ENCODE measurements at regions not wholly inside any gene's neighbourhood (a gene's known extent, or its start where the extent isn't known, plus 50 kb on each side); places are given as distances from the start of the nearest gene placed in this dataset.
"Not testable (repeated sequence)": the region's sequence is repeated elsewhere in the genome, so short reads cannot be mapped to it uniquely, and the experiment has no call there.

DNA sequence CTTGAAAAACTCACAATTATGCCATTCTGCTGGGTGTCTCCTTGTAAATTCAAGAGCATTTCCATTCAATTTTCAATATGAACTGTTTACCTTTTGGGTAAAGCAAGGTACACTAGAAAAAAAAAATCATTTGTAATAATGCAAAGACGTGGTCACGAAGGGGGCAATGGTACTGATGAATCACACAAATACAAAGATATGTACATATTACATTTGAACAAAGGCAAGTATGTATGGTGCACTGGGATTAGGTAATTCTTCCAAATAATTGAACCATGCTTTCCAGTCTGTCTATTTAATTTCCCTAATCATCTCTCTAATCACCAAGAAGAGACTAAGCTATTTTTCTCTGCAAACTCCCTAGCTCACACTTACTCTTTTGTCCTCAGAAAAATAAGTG lies 63.4 kb upstream of the RNF38 start:
- DNase-seq (ENCODE audit: low read depth, low spot score), result no peak

GRCh38 chr9:36462245-36462644 lies 62.2 kb upstream of the RNF38 start:
- no peak overlapping the region for H3K27ac ChIP-seq
- no peak for DNase-seq (ENCODE audit: low read depth, low spot score)

More for the DNA sequence above, 63.4 kb upstream of the RNF38 start:
- H3K27ac ChIP-seq, result no peak overlapping the region

DNA sequence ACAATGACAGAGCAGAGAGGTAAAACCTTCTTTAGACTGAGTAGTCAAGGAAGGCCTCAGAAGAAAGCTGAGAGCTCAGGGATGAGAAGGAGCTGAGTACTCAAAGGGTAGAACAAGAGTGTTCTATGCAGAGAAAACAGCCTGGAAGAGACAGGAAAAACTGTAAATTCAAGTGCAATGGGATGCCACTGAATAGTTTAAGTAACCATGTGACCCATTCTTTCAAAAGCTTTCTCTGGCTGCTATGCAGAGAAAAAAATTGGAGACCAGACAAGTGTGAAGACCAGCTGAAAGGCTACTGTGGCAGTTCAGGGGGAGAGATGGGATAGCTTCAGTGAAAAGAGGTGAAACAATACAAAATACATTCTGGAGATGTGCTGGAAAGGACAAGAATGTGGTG lies 61.3 kb upstream of the RNF38 start:
- no peak overlapping the region for H3K27ac ChIP-seq
- DNase-seq (ENCODE audit: low read depth, low spot score), result no peak

DNA sequence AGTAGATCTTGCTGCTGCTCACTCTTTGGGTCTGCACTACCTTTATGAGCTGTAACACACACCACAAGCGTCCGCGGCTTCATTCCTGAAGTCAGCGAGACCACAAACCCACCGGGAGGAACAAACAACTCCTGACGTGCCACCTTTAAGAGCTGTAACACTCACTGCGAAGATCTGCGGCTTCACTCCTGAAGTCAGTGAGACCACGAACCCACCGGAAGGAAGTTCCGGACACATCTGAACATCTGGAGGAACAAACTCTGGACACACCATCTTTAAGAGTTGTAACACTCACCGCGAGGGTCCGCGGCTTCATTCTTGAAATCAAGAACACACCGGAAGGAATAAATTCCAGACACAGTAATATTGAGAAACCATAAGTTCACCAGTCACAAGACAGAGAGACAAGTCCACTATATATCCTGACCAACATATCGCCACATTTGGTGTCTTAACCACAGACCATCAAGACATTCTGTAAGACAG lies 58.4 kb upstream of the RNF38 start:
- not testable (repeated sequence) for DNase-seq (ENCODE audit: low read depth, low spot score); H3K27ac ChIP-seq

- no peak overlapping the region for H3K27ac ChIP-seq
- DNase-seq (ENCODE audit: low read depth, low spot score), result no peak
Measured at GRCh38 chr9:36457836-36458429, 57.9 kb upstream of the RNF38 start.

- DNase-seq (ENCODE audit: low read depth, low spot score), result no peak
- no peak overlapping the region for H3K27ac ChIP-seq
Measured at GRCh38 chr9:36456480-36457065, 56.5 kb upstream of the RNF38 start.

DNA sequence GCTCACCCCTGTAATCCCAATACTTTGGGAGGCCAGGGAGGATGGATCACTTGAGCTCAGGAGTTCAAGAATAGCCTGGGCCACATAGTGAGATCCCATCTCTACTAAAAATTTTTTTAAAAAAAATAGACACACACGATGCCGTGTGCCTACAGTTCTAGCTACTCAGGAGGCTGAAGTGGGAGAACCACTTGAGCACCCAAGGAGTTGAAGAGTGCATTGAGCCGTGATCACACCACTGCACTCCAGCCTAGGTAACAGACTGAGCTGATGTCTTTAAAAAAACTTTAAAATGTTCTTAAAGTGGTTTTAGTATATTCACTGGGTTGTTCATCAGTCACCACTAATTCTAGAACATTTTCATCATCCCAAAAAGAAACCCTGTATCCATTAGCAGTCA lies 51.9 kb upstream of the RNF38 start:
- no peak for DNase-seq (ENCODE audit: low read depth, low spot score)
- H3K27ac ChIP-seq, result no peak overlapping the region

DNA sequence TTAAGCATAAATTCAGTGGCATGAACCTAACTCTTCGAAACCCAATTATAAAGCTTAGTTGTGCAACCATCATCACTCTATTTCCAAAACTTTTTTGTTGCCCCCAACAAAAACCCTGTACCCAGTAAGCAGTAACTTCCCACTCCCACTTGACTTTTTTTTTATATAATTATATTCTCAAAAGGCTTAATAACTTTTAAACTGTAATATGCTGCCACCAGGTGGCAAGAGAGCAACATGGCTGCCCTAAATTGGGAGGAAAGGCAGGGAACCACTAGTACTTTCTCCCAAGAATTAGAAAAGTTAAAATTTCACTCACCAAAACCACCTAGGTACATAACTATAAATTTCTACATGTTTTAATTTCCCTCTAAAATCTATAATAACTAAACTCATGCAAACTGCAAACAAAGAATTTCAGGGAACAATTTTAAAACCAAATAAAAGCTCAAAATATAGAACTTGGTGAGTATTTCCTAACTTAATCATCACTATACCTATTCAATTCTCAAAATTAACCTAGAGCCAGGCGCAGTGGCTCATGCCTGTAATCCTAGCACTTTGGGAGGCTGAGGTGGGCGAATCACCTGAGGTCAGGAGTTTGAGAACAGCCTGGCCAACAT lies 50.2 kb upstream of the RNF38 start:
- no peak for DNase-seq (ENCODE audit: low read depth, low spot score)
- H3K27ac ChIP-seq, result no peak overlapping the region
